WTC11 (cell line): ENCODE measurements at regions not wholly inside any gene's neighbourhood (a gene's known extent, or its start where the extent isn't known, plus 50 kb on each side); places are given as distances from the start of the nearest gene placed in this dataset.

Source experiments
- ATAC-seq: fragments of 200-7000 bp; cut with Tn5 transposase; 2 replicates; pipeline ENCODE4 v1.10.0; 2021; ENCODE audit warnings: mild to moderate bottlenecking, moderate library complexity
- CTCF ChIA-PET: fragments of 300-600 bp; sonication (Branson Sonifier 250); formaldehyde crosslinking; loops from one replicate; lab custom pipeline; 2021; ENCODE audit warnings: antibody characterized with exemption; lab: Charles Lee
- POLR2A ChIA-PET: fragments of 350-600 bp; sonication (Branson Sonifier 250); formaldehyde crosslinking; loops from one replicate; lab custom pipeline; 2021; ENCODE audit warnings: antibody characterized with exemption; lab: Charles Lee
- DNase-seq: peaks from one replicate; pipeline ENCODE4 v3.0.0; 2021; ENCODE audit warnings: low spot score
- H3K27ac Mint-ChIP-seq: 2 replicates; pipeline ENCODE4 v1.8.0; 2021; ENCODE audit warnings: mixed read lengths
- H3K27me3 Mint-ChIP-seq: 2 replicates; pipeline ENCODE4 v1.8.0; 2021; ENCODE audit warnings: low read depth, mild to moderate bottlenecking, moderate library complexity, mixed read lengths
- H3K36me3 Mint-ChIP-seq: 2 replicates; pipeline ENCODE4 v1.8.0; 2021; ENCODE audit warnings: mixed read lengths
- H3K4me1 Mint-ChIP-seq: 2 replicates; pipeline ENCODE4 v1.8.0; 2022; ENCODE audit warnings: mixed read lengths
- H3K4me3 Mint-ChIP-seq: 2 replicates; pipeline ENCODE4 v1.8.0; 2021; ENCODE audit warnings: mild to moderate bottlenecking, moderate library complexity, mixed read lengths
- H3K9me3 Mint-ChIP-seq: 2 replicates; pipeline ENCODE4 v1.8.0; 2021; ENCODE audit warnings: mixed read lengths
- ARID4B ChIP-seq: sonication (generic); formaldehyde crosslinking; IDR thresholded peaks from 2 replicates; pipeline ENCODE4 v1.8.0; 2023; ENCODE audit warnings: missing genetic modification reagents, mild to moderate bottlenecking, borderline replicate concordance
- CTCF ChIP-seq: fragments of 200-600 bp; IDR thresholded peaks from 2 replicates; pipeline ENCODE4 v1.8.0; 2022; ENCODE audit warnings: antibody characterized with exemption
- E2F4 ChIP-seq: sonication (generic); formaldehyde crosslinking; IDR thresholded peaks from 2 replicates; pipeline ENCODE4 v1.8.1; 2022; ENCODE audit warnings: low read depth, mild to moderate bottlenecking, moderate library complexity, missing genetic modification reagents, borderline replicate concordance
- EMX1 ChIP-seq: fragments of 250-450 bp; sonication (Bioruptor Pico); IDR thresholded peaks from 2 replicates; pipeline ENCODE4 v1.8.0; 2021; ENCODE audit warnings: mild to moderate bottlenecking
- ETV6 ChIP-seq: sonication (generic); formaldehyde crosslinking; IDR thresholded peaks from 2 replicates; pipeline ENCODE4 v1.8.1; 2022; ENCODE audit warnings: mild to moderate bottlenecking, missing genetic modification reagents
- GRHL2 ChIP-seq: fragments of 250-450 bp; sonication (Bioruptor Pico); IDR thresholded peaks from 2 replicates; pipeline ENCODE4 v1.8.0; 2022; ENCODE audit warnings: mild to moderate bottlenecking, moderate library complexity; ENCODE audit not compliant: insufficient replicate concordance, severe bottlenecking
- GTF2I ChIP-seq: fragments of 250-450 bp; sonication (Bioruptor Pico); conservative IDR thresholded peaks from 2 replicates; pipeline ENCODE4 v1.4.0; 2021; ENCODE audit warnings: mild to moderate bottlenecking
- NFYB ChIP-seq: sonication (generic); formaldehyde crosslinking; conservative IDR thresholded peaks from 2 replicates; pipeline ENCODE4 v1.8.0; 2022; ENCODE audit warnings: low read depth, missing genetic modification reagents
- NR2C2 ChIP-seq: sonication (generic); formaldehyde crosslinking; IDR thresholded peaks from 2 replicates; pipeline ENCODE4 v1.8.0; 2022; ENCODE audit warnings: mild to moderate bottlenecking, missing genetic modification reagents
- OVOL2 ChIP-seq: fragments of 250-450 bp; sonication (Bioruptor Pico); IDR thresholded peaks from 2 replicates; pipeline ENCODE4 v1.9.0; 2021; ENCODE audit warnings: mild to moderate bottlenecking, borderline replicate concordance
- SMAD4 ChIP-seq: sonication (generic); formaldehyde crosslinking; IDR thresholded peaks from 2 replicates; pipeline ENCODE4 v1.8.0; 2022; ENCODE audit warnings: mild to moderate bottlenecking, missing genetic modification reagents
- TEAD4 ChIP-seq: sonication (generic); formaldehyde crosslinking; IDR thresholded peaks from 2 replicates; pipeline ENCODE4 v1.8.0; 2022; ENCODE audit warnings: mild to moderate bottlenecking, missing genetic modification reagents
- ZNF138 ChIP-seq: sonication (generic); formaldehyde crosslinking; conservative IDR thresholded peaks from 2 replicates; pipeline ENCODE4 v1.8.1; 2022; ENCODE audit warnings: mild to moderate bottlenecking, moderate library complexity, missing genetic modification reagents
- ZNF281 ChIP-seq: sonication (generic); formaldehyde crosslinking; IDR thresholded peaks from 2 replicates; pipeline ENCODE4 v1.8.0; 2023; ENCODE audit warnings: mild to moderate bottlenecking, missing genetic modification reagents
- ZNF396 ChIP-seq: fragments of 250-450 bp; sonication (Bioruptor Pico); IDR thresholded peaks from 2 replicates; pipeline ENCODE4 v1.8.0; 2021; ENCODE audit warnings: mild to moderate bottlenecking, moderate library complexity, borderline replicate concordance
- ZNF416 ChIP-seq: fragments of 250-450 bp; sonication (Bioruptor Pico); IDR thresholded peaks from 2 replicates; pipeline ENCODE4 v1.9.0; 2021; ENCODE audit warnings: mild to moderate bottlenecking, inconsistent platforms
- ZNF532 ChIP-seq: fragments of 250-450 bp; sonication (Bioruptor Pico); IDR thresholded peaks from 2 replicates; pipeline ENCODE4 v1.9.0; 2021; ENCODE audit warnings: mild to moderate bottlenecking, borderline replicate concordance
- ZNF671 ChIP-seq: fragments of 250-450 bp; sonication (Bioruptor Pico); IDR thresholded peaks from 2 replicates; pipeline ENCODE4 v1.8.0; 2021; ENCODE audit warnings: mild to moderate bottlenecking

GRCh38 chrX:99397879-99398278 lies 1012.2 kb downstream of the PCDH19 start:
- Mint-ChIP-seq H3K27me3 (no peaks in the 10 kb centered on the region), H3K27ac (no peak overlapping the region), H3K9me3 (no peaks in the 10 kb centered on the region), H3K4me1 (0 out of 2 replicates have a peak, but pooled peaks cover 3% of the 10 kb centered on the region), H3K4me3 (no peak overlapping the region), H3K36me3 (no peaks in the 10 kb centered on the region)
- TF ChIP-seq ZNF281 (CRISPR knock-in tag) (no peak), ZNF416 (CRISPR knock-in tag) (no peak), ZNF138 (CRISPR knock-in tag) (no peak), ETV6 (no peak), E2F4 (CRISPR knock-in tag) (no peak), ZNF671 (CRISPR knock-in tag) (no peak), NFYB (CRISPR knock-in tag) (no peak), TEAD4 (CRISPR knock-in tag) (no peak), ZNF532 (no peak)
- POLR2A ChIA-PET, result no interaction called here
- ATAC-seq, result no peak
- DNase-seq, result no peak
- CTCF ChIA-PET, result no interaction called here

- ATAC-seq (peak; percentile 84), DNase-seq (peak; percentile 18)
- no peaks in the 10 kb centered on the region for H3K36me3 Mint-ChIP-seq
- H3K4me1 Mint-ChIP-seq, result 0 out of 2 replicates have a peak, but pooled peaks cover 3% of the 10 kb centered on the region
- no peak overlapping the region for H3K27ac Mint-ChIP-seq
- no peak overlapping the region for H3K4me3 Mint-ChIP-seq
- H3K27me3 Mint-ChIP-seq, result no peaks in the 10 kb centered on the region
- H3K9me3 Mint-ChIP-seq, result peaks cover 5% of the 10 kb centered on the region
- ChIA-PET CTCF (interaction anchor here (1.0 kb wide), 1 partner anchor 43 kb away, joined by 3 read pairs; no protein-coding TSS in a partner anchor), POLR2A (no interaction called here)
- TF ChIP-seq GRHL2, result no peak
- TF ChIP-seq NR2C2 (CRISPR knock-in tag), result no peak
- no peak; the same call in 1 of the 2 replicates for TF ChIP-seq CTCF
- no peak for TF ChIP-seq ARID4B (CRISPR knock-in tag)
- TF ChIP-seq E2F4 (CRISPR knock-in tag), result no peak
- TF ChIP-seq ZNF396 (CRISPR knock-in tag), result no peak
- no peak for TF ChIP-seq OVOL2 (CRISPR knock-in tag)
- TF ChIP-seq SMAD4 (CRISPR knock-in tag), result no peak
- TF ChIP-seq GTF2I (CRISPR knock-in tag), result no peak
- TF ChIP-seq EMX1 (CRISPR knock-in tag), result no peak
Measured at GRCh38 chrX:99394456-99394855, 1015.6 kb downstream of the PCDH19 start.
